HAP-1 (cell line): ENCODE measurements at regions not wholly inside any gene's neighbourhood (a gene's known extent, or its start where the extent isn't known, plus 50 kb on each side); places are given as distances from the start of the nearest gene placed in this dataset.
"Not testable (repeated sequence)": the region's sequence is repeated elsewhere in the genome, so short reads cannot be mapped to it uniquely, and the experiment has no call there.

Experiments used
- DNase-seq, 2 experiments: peaks; one replicate each; pipeline ENCODE4 v3.0.0-alpha.2; 2016 to 2020; ENCODE audit warnings: low spot score in 2 of 2
- H3K27me3 ChIP-seq: fragments of 250-450 bp; sonication (Bioruptor Pico); 2 replicates; pipeline ENCODE4 v1.5.1; 2020; ENCODE audit warnings: low read depth, mild to moderate bottlenecking, moderate library complexity
- H3K36me3 ChIP-seq: fragments of 250-450 bp; sonication (Bioruptor Pico); replicated peaks from 2 replicates; pipeline ENCODE4 v1.5.1; 2020; ENCODE audit warnings: mild to moderate bottlenecking
- H3K4me1 ChIP-seq: fragments of 250-450 bp; sonication (Bioruptor Pico); 2 replicates; pipeline ENCODE4 v1.5.1; 2020; ENCODE audit warnings: mild to moderate bottlenecking
- H3K4me3 ChIP-seq: fragments of 250-450 bp; sonication (Bioruptor Pico); 2 replicates; pipeline ENCODE4 v1.5.1; 2020; ENCODE audit warnings: mild to moderate bottlenecking, moderate library complexity
- H3K9me3 ChIP-seq: fragments of 250-450 bp; sonication (Bioruptor Pico); 2 replicates; pipeline ENCODE4 v1.5.1; 2020; ENCODE audit warnings: mild to moderate bottlenecking, moderate library complexity
- in situ Hi-C: fragments of 300-500 bp; cut with MboI; formaldehyde crosslinking; loops from 3 replicates; pipeline ENCODE4 v1.14.3; 2020; ENCODE audit warnings: low sequenced_read_pairs, inconsistent platforms, mixed read lengths

DNA sequence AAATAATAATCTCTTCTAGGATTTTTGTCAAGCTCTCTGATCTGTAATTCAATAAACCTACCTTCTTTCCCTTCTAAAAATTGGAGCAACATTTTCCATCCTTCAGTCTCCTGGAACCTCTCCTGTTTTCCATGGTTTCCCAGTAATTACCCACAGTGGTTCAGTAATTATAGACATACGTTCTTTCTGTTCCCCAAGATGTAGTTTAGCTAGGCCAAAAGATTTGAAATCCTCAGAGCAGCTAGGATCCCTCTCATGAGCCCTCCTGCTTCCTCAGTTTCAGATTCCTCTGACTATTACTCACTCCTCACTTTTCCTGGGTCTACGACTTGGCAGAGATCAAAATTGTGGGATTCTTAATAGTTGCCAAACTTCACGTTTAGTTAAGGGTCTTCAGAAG lies 76.9 kb upstream of the IGSF10 start:
- no peak overlapping the region for H3K4me3 ChIP-seq
- no peaks in the 10 kb centered on the region for H3K27me3 ChIP-seq
- in situ Hi-C loops, result no loop called here
- DNase-seq, result no peak
- no peaks in the 10 kb centered on the region for H3K9me3 ChIP-seq
- no peaks in the 10 kb centered on the region for H3K36me3 ChIP-seq
- peaks cover 20% of the 10 kb centered on the region for H3K4me1 ChIP-seq

DNA sequence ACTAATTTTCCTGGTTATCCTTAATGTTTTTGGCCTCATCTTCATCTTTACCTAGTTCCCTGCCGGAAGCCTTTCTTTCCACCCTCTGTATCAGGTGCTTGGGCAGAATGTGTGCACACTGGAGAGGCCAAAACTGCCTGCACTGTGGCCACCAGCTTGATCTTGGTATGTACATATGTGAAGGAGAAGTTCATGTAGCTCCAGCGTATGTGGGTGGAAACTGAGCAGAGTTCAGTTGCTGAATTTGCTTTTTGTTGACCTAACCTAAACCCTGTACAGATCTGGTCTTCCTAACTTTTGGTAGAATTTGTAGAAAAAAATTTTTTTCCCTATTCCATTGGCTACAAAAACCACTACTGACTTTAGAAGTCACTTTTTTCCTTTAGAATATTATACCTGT lies 65.9 kb upstream of the IGSF10 start:
- H3K4me3 ChIP-seq, result no peak overlapping the region
- H3K27me3 ChIP-seq, result no peaks in the 10 kb centered on the region
- in situ Hi-C loops, result no loop called here
- H3K4me1 ChIP-seq, result no peaks in the 10 kb centered on the region
- no peak for DNase-seq
- no peaks in the 10 kb centered on the region for H3K36me3 ChIP-seq
- no peaks in the 10 kb centered on the region for H3K9me3 ChIP-seq

DNA sequence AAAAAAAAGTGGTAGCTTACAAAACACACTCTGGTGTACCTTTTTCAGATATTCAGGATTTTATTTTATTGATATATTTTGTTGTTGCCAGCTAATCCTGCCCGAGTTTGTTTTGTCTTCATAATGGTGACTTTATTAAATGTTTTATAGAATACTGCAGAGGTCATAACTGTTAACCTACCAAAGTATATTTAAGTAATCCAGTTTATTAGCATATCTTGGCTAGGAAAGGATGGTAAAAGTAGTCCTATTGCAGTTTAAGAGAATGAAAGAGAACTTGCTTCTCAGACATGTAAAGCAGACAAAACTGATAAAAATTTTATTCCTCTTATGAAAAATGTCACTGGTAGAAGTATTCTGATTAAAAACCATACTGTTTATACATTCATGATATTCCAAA lies 59.2 kb upstream of the IGSF10 start:
- H3K9me3 ChIP-seq, result peaks cover 3% of the 10 kb centered on the region; the same call in 1 of the 2 replicates
- in situ Hi-C loops, result no loop called here
- no peak overlapping the region for H3K4me3 ChIP-seq
- H3K27me3 ChIP-seq, result no peaks in the 10 kb centered on the region
- no peaks in the 10 kb centered on the region for H3K36me3 ChIP-seq
- no peak for DNase-seq
- no peaks in the 10 kb centered on the region; the same call in 1 of the 2 replicates for H3K4me1 ChIP-seq

DNA sequence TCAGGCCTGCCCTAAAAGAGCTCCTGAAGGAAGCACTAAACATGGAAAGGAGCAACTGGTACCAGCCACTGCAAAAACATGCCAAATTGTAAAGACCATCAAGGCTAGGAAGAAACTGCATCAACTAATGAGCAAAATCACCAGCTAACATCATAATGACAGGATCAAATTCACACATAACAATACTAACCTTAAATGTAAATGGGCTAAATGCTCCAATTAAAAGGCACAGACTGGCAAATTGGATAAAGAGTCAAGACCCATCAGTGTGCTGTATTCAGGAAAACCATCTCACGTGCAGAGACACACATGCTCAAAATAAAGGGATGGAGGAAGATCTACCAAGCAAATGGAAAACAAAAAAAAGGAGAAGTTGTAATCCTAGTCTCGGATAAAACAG lies 50.6 kb upstream of the IGSF10 start:
- H3K4me3 ChIP-seq, H3K27me3 ChIP-seq, H3K4me1 ChIP-seq, H3K9me3 ChIP-seq, in situ Hi-C loops, DNase-seq, H3K36me3 ChIP-seq: not testable (repeated sequence)
